Body of pancreas (tissue), 4 donors: ENCODE measurements at regions not wholly inside any gene's neighbourhood (a gene's known extent, or its start where the extent isn't known, plus 50 kb on each side); places are given as distances from the start of the nearest gene placed in this dataset.

Experiments used
- POLR2A ChIP-seq, 3 donors: fragments of 450-650 bp; IDR thresholded peaks; one replicate each; pipeline ENCODE4 v1.6.1; 2016; ENCODE audit warnings: antibody characterized with exemption in 3 of 3, mild to moderate bottlenecking in 2 of 3
- TF ChIP-seq, protein P1 (sequence below), 7 experiments: fragments of 450-650 bp in 4 of 7; fragments of 200-600 bp in 3 of 7; sonication (generic) in 3 of 7; IDR thresholded peaks; one replicate each; pipeline ENCODE4 v1.5.1; 2016 to 2019; ENCODE audit warnings: antibody characterized with exemption in 7 of 7

DNA sequence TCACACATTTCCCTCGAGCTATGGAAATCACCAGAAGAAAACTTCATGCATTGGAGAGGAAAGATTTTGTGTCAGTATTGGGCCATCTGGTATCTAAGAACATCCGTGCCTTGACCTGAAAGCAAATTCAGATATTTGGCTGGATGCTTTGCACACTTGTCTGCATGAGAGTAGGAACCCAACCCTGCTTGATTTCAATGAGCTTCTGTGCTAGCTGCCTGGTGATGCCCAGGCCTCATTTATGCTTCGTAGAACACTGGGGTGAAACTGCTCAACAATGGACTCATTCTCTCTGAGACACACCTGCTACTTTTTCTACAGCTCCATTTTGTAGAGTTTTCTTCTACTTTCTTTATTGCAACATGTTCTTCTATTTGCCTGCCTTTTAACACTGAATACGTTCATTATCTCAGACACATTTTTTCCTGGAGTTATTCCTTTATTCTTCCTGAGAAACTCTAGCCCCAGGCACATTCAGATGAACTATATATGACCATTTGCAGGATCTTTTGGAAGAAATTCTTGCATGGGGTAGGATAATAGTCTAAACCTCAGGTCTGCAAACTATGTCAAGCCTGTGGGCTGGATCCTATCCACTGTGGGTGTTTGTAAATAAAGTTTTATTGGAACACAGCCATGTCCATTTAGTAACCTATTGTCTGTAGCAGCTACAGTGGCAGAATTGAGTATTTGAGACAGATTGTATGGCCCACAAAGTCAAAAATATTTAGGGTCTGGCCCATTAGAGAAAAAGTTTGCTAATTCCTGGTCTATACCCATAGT, 83.8 kb upstream of the CLCN4 start:
- TF ChIP-seq, protein P1, sequence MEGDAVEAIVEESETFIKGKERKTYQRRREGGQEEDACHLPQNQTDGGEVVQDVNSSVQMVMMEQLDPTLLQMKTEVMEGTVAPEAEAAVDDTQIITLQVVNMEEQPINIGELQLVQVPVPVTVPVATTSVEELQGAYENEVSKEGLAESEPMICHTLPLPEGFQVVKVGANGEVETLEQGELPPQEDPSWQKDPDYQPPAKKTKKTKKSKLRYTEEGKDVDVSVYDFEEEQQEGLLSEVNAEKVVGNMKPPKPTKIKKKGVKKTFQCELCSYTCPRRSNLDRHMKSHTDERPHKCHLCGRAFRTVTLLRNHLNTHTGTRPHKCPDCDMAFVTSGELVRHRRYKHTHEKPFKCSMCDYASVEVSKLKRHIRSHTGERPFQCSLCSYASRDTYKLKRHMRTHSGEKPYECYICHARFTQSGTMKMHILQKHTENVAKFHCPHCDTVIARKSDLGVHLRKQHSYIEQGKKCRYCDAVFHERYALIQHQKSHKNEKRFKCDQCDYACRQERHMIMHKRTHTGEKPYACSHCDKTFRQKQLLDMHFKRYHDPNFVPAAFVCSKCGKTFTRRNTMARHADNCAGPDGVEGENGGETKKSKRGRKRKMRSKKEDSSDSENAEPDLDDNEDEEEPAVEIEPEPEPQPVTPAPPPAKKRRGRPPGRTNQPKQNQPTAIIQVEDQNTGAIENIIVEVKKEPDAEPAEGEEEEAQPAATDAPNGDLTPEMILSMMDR (IDR thresholded peaks at IDR 0.05): no peak
- no peak for TF ChIP-seq POLR2A (IDR thresholded peaks at IDR 0.05)
